ENCODE measurements at regions not wholly inside any gene's neighbourhood (a gene's known extent, or its start where the extent isn't known, plus 50 kb on each side); places are given as distances from the start of the nearest gene placed in this dataset.

- CTCF ChIA-PET, result interaction anchor here (0.9 to 2.5 kb wide), 2 partner anchors 24 to 682 kb away, joined by 5 to 6 read pairs; no protein-coding TSS in a partner anchor
- POLR2A ChIA-PET, result no interaction called here
- Histone ChIP-seq H3F3A (replicated peaks; ENCODE audit: insufficient read depth) (peaks cover 10% of the 10 kb centered on the region), H4K20me1 (ENCODE audit: insufficient read depth) (no peaks in the 10 kb centered on the region), H3K27ac (ENCODE audit: low read depth in 2 of 2, low read length in 1 of 2) (peak overlapping the region; percentile 22 to 47; a peak in 2 of 4 replicates), H3K9me2 (no peaks in the 10 kb centered on the region), H3K27me3 (ENCODE audit: insufficient read depth) (no peaks in the 10 kb centered on the region), H2AFZ (ENCODE audit: low read depth) (no peak overlapping the region; the same call in 1 of the 2 replicates), H3K4me2 (no peak overlapping the region; the same call in 1 of the 2 replicates), H3K36me3 (replicated peaks in 1 of 2; ENCODE audit: control insufficient read depth in 1 of 2, insufficient read depth in 2 of 2, low read length in 1 of 2) (no peaks in the 10 kb centered on the region), H3K79me2 (ENCODE audit: insufficient read depth) (no peaks in the 10 kb centered on the region), H3K9ac (no peak overlapping the region), H3K4me3 (ENCODE audit: low read depth in 2 of 2, low read length in 1 of 2) (no peak overlapping the region), H3K4me1 (ENCODE audit: control insufficient read depth in 1 of 2, insufficient read depth in 2 of 2, low read depth in 1 of 2, low read length in 1 of 2) (peaks cover 0 to 10% of the 10 kb centered on the region in 2 experiments; a peak in 2 of 4 replicates), H3K9me3 (no peaks in the 10 kb centered on the region)
- WGBS (ENCODE audit: low lambda C conversion rate), result 35% methylated on average over 1 of the region's 1 CpG
- DNase-seq, result peak; percentile 17
- peak in 1 of 2 experiments; percentile 34; a peak in 1 of 4 replicates for TF ChIP-seq EP300 (IDR thresholded peaks at IDR 0.05; ENCODE audit: borderline replicate concordance in 1 of 2, low read depth in 1 of 2, low read length in 1 of 2)
- peak; percentile 53; the same call in 1 of the 2 replicates for TF ChIP-seq RCOR1 (IDR thresholded peaks at IDR 0.05; ENCODE audit: low read length)
- peak; percentile 58 for TF ChIP-seq GATA2 (CRISPR knock-in tag; IDR thresholded peaks at IDR 0.05)
- no peak for TF ChIP-seq CHD2 (IDR thresholded peaks at IDR 0.05; ENCODE audit: low read length, partially characterized antibody)
These were observed 83.4 kb upstream of the BMP5 start for GRCh38 chr6:55958790-55959189.

- Histone ChIP-seq H4K20me1 (ENCODE audit: insufficient read depth) (no peaks in the 10 kb centered on the region), H2AFZ (ENCODE audit: low read depth) (peak overlapping the region; percentile 40), H3K27ac (ENCODE audit: low read depth in 2 of 2, low read length in 1 of 2) (peak overlapping the region in 1 of 2 experiments; percentile 47; a peak in 3 of 4 replicates), H3K36me3 (replicated peaks in 1 of 2; ENCODE audit: control insufficient read depth in 1 of 2, insufficient read depth in 2 of 2, low read length in 1 of 2) (no peaks in the 10 kb centered on the region), H3K9me2 (no peaks in the 10 kb centered on the region), H3K27me3 (ENCODE audit: insufficient read depth) (no peaks in the 10 kb centered on the region), H3K9me3 (no peaks in the 10 kb centered on the region), H3F3A (replicated peaks; ENCODE audit: insufficient read depth) (peaks cover 10% of the 10 kb centered on the region), H3K4me3 (ENCODE audit: low read depth in 2 of 2, low read length in 1 of 2) (no peak overlapping the region), H3K9ac (no peak overlapping the region), H3K4me2 (peak overlapping the region; percentile 17; the same call in 1 of the 2 replicates), H3K4me1 (ENCODE audit: control insufficient read depth in 1 of 2, insufficient read depth in 2 of 2, low read depth in 1 of 2, low read length in 1 of 2) (peaks cover 0 to 10% of the 10 kb centered on the region in 2 experiments; a peak in 2 of 4 replicates), H3K79me2 (ENCODE audit: insufficient read depth) (no peaks in the 10 kb centered on the region)
- ChIA-PET CTCF (interaction anchor here (0.9 to 2.5 kb wide), 2 partner anchors 25 to 681 kb away, joined by 5 to 6 read pairs; no protein-coding TSS in a partner anchor), POLR2A (no interaction called here)
- TF ChIP-seq RAD21 (IDR thresholded peaks at IDR 0.05; ENCODE audit: low read length) (no peak), FOSL2 (IDR thresholded peaks at IDR 0.05; ENCODE audit: borderline replicate concordance, low read depth) (peak; percentile 11; the same call in 1 of the 2 replicates), TCF12 (IDR thresholded peaks at IDR 0.05) (peak; percentile 89), EP300 (IDR thresholded peaks at IDR 0.05; ENCODE audit: borderline replicate concordance in 1 of 2, low read depth in 1 of 2, low read length in 1 of 2) (peak in 1 of 2 experiments; percentile 48; a peak in 1 of 4 replicates), CHD2 (IDR thresholded peaks at IDR 0.05; ENCODE audit: low read length, partially characterized antibody) (no peak), JUND (IDR thresholded peaks at IDR 0.05) (peak; percentile 37; the same call in 1 of the 2 replicates), POLR2AphosphoS5 (IDR thresholded peaks at IDR 0.05; ENCODE audit: low read depth, low read length) (no peak)
- TF ChIP-seq, protein P1, sequence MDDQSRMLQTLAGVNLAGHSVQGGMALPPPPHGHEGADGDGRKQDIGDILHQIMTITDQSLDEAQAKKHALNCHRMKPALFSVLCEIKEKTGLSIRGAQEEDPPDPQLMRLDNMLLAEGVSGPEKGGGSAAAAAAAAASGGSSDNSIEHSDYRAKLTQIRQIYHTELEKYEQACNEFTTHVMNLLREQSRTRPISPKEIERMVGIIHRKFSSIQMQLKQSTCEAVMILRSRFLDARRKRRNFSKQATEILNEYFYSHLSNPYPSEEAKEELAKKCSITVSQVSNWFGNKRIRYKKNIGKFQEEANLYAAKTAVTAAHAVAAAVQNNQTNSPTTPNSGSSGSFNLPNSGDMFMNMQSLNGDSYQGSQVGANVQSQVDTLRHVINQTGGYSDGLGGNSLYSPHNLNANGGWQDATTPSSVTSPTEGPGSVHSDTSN (IDR thresholded peaks at IDR 0.05), result peak; percentile 50; the same call in 1 of the 2 replicates
- DNase-seq, result no peak
- WGBS (ENCODE audit: low lambda C conversion rate), result 6% methylated on average over 2 of the region's 2 CpGs
These were observed 82.6 kb upstream of the BMP5 start for GRCh38 chr6:55957961-55958422.

- no peak for DNase-seq
- Histone ChIP-seq H3F3A (replicated peaks; ENCODE audit: insufficient read depth) (peaks cover 10% of the 10 kb centered on the region), H3K27me3 (ENCODE audit: insufficient read depth) (no peaks in the 10 kb centered on the region), H3K4me2 (no peak overlapping the region), H3K9ac (no peak overlapping the region), H2AFZ (ENCODE audit: low read depth) (no peak overlapping the region), H3K27ac (ENCODE audit: low read depth in 2 of 2, low read length in 1 of 2) (no peak overlapping the region), H3K36me3 (replicated peaks in 1 of 2; ENCODE audit: control insufficient read depth in 1 of 2, insufficient read depth in 2 of 2, low read length in 1 of 2) (no peaks in the 10 kb centered on the region), H3K4me3 (ENCODE audit: low read depth in 2 of 2, low read length in 1 of 2) (no peak overlapping the region), H4K20me1 (ENCODE audit: insufficient read depth) (no peaks in the 10 kb centered on the region), H3K9me3 (no peaks in the 10 kb centered on the region), H3K79me2 (ENCODE audit: insufficient read depth) (no peaks in the 10 kb centered on the region), H3K4me1 (ENCODE audit: control insufficient read depth in 1 of 2, insufficient read depth in 2 of 2, low read depth in 1 of 2, low read length in 1 of 2) (peaks cover 0 to 10% of the 10 kb centered on the region in 2 experiments; a peak in 2 of 4 replicates), H3K9me2 (no peaks in the 10 kb centered on the region)
- TF ChIP-seq JUND (IDR thresholded peaks at IDR 0.05), result no peak
- TF ChIP-seq ELF1 (IDR thresholded peaks at IDR 0.05), result no peak
- no peak for TF ChIP-seq TEAD4 (IDR thresholded peaks at IDR 0.05; ENCODE audit: borderline replicate concordance, insufficient read depth)
- TF ChIP-seq IRF3 (IDR thresholded peaks at IDR 0.05; ENCODE audit: low read depth, low read length), result no peak
- TF ChIP-seq, protein P2, sequence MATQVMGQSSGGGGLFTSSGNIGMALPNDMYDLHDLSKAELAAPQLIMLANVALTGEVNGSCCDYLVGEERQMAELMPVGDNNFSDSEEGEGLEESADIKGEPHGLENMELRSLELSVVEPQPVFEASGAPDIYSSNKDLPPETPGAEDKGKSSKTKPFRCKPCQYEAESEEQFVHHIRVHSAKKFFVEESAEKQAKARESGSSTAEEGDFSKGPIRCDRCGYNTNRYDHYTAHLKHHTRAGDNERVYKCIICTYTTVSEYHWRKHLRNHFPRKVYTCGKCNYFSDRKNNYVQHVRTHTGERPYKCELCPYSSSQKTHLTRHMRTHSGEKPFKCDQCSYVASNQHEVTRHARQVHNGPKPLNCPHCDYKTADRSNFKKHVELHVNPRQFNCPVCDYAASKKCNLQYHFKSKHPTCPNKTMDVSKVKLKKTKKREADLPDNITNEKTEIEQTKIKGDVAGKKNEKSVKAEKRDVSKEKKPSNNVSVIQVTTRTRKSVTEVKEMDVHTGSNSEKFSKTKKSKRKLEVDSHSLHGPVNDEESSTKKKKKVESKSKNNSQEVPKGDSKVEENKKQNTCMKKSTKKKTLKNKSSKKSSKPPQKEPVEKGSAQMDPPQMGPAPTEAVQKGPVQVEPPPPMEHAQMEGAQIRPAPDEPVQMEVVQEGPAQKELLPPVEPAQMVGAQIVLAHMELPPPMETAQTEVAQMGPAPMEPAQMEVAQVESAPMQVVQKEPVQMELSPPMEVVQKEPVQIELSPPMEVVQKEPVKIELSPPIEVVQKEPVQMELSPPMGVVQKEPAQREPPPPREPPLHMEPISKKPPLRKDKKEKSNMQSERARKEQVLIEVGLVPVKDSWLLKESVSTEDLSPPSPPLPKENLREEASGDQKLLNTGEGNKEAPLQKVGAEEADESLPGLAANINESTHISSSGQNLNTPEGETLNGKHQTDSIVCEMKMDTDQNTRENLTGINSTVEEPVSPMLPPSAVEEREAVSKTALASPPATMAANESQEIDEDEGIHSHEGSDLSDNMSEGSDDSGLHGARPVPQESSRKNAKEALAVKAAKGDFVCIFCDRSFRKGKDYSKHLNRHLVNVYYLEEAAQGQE (IDR thresholded peaks at IDR 0.05; ENCODE audit: low read depth, low read length), result no peak
- ChIA-PET CTCF (interaction anchor here (0.8 to 1.5 kb wide), 3 partner anchors 338 to 679 kb away, joined by 3 to 4 read pairs (median 4); no protein-coding TSS in a partner anchor), POLR2A (no interaction called here)
- 45% methylated on average over 1 of the region's 1 CpG for WGBS (ENCODE audit: low lambda C conversion rate)
These were observed 80.3 kb upstream of the BMP5 start for GRCh38 chr6:55955684-55956083.
